ENCODE measurements at regions not wholly inside any gene's neighbourhood (a gene's known extent, or its start where the extent isn't known, plus 50 kb on each side); places are given as distances from the start of the nearest gene placed in this dataset.

- DNase-seq (ENCODE audit: low spot score): no peak
Observed at GRCh38 chrX:805103-805670, 174.6 kb downstream of the SHOX start.

DNA sequence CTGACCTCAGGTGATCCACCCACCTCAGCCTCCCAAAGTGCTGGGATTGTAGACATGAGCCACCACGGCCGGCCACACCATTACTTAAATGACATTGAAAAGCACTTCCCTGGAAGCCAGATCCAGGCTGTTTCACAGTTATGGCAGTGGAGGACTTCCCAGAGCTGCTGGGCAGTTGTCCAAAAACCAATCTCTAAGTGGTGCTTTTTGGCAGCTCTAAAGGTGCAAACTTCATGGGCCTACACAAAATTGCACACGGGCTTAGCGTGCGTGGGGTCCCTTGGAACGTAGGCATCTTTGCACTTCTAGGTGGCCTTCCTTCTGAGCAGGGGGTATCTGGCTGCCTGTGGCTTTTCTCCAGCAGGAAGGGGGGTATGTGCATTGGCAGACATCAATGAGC lies 172.3 kb downstream of the SHOX start:
- DNase-seq (ENCODE audit: low spot score): peak; percentile 25

DNA sequence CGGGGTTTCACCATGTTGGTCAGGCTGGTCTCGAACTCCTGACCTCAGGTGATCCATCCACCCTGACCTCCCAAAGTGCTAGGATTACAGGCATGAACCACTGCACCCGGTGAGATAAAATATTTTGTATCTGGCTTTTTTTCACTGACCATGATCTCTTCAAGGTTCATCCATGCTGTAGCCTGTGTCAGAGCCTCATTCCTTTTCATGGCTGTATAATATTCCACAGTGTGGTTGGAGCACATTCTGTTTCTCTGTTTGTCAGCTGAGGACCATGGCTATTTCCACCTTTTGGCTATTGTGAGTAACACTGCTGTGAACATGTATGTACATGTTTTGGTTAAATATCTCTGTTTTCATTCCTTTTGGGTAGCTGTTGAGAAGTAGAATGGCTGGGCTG lies 169.2 kb downstream of the SHOX start:
- DNase-seq (ENCODE audit: low spot score): no peak

DNA sequence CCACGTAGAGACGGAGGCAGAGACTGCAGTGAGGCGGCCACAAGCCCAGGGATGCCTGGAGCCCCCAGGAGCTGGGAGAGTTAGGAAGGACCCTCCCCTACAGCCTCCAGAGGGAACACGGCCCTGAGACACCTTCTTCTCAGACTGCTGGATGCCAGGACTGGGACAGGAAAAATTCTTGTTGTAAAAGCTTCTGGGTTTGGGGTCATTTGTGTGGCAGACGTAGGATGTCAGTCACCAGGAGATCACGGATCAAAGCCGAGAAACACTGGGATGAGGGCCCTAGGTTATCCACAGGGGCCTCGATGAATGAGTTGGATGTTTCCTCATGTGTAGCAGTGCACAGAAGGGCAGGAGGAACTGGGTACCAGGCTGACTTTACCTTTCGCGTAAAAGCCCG lies 163.7 kb downstream of the SHOX start:
- no peak for DNase-seq (ENCODE audit: low spot score)

DNA sequence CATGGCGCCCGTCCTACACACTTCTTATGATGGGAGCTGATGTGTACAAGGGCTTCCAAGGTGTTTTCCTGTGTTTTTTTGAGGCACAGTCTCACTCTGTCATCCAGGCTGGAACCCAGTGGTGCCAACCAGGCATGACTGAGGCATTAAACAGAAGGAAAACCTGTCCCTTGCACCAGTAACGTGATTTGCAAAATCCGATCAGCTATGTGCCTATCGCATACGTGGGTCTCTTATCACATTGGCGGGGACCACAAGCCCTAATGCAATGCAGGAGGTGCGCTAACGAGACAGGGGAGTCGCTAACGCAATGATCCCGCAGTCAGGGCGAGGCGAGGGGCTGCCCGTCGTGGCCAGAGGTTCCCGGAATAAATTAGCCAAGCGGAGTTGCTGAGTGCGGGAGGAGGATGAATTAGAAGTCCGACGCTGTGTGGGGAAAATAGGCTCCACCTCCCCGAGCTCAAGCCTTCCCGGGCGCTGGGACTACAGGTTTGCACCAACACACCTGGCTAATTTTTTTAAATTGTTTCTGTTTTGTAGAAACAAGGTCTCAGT lies 162.7 kb downstream of the SHOX start:
- DNase-seq (ENCODE audit: low spot score): no peak

- DNase-seq (ENCODE audit: low spot score): no peak
Observed at GRCh38 chrX:791479-792034, 161.0 kb downstream of the SHOX start.

DNA sequence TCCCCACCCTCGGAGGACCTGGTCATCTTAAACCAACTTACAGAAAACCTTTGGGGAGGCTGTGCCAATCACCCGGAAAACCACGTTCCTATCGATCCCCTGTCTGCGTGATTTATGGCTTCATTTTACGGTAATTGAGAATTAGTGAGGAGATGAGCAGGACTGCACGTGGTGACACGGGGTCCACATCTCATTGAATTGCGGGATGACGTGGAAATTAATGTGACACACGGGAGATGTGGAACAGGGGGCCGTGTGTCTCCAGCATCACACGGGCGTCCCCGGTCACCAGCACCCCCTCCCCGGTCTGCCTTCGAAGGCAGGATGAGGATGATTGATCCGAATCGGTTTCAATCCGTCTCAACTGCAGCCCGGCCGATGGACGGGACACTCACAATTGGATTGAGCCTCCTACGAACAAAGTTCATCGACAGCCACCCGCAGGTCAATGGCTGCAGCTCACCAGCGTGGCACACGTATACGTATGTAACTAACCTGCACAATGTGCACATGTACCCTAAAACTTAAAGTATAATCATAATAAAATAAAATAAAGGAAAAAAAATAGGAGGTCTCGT lies 160.3 kb downstream of the SHOX start:
- no peak for DNase-seq (ENCODE audit: low spot score)

DNA sequence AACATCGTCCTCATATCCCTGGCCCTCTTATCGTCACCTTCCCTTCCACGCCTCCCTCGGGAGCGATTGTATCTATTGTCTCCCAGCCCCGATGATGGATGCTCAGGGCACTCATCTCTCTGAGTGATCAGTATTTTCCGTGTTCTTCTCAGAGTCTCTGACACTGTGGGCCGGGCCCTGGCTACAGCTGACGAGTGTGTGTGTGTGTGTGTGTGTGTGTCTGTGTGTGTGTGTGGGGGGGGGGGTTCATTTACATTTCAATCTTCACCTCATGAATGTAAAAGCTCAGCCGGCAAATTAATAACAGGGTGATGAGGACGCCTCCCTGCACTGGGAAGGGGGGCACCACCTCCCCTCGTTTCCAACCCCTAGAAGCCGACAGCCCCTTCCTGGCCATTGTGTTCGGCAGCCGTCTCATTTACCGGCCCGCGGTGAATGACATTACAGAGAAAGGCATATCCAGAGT lies 159.5 kb downstream of the SHOX start:
- DNase-seq (ENCODE audit: low spot score): no peak

- DNase-seq (ENCODE audit: low spot score): no peak
Observed at GRCh38 chrX:789096-789495, 158.5 kb downstream of the SHOX start.

DNA sequence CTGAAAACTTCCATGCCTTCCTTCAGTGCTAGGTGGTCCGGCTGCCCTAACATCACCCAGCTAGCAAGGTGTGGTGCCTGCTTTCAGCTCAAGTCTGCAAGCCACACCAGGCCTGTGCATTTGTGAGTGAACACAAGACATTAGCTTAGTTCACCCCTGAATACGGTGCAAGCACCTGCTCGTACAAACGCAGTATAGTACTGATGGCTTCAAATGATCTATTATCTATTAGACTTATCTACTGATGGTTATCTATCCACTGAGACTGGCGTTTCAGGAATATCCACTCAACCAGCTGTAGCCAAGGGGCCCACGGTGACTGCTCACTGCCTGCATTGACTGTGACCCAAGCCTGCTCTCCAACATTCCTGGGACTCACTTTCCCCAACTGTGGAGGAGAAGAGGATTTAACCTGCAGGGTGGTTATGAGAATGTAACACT lies 155.9 kb downstream of the SHOX start:
- DNase-seq (ENCODE audit: low spot score): no peak

GRCh38 chrX:784829-785228 lies 154.2 kb downstream of the SHOX start:
- DNase-seq (ENCODE audit: low spot score): no peak

DNA sequence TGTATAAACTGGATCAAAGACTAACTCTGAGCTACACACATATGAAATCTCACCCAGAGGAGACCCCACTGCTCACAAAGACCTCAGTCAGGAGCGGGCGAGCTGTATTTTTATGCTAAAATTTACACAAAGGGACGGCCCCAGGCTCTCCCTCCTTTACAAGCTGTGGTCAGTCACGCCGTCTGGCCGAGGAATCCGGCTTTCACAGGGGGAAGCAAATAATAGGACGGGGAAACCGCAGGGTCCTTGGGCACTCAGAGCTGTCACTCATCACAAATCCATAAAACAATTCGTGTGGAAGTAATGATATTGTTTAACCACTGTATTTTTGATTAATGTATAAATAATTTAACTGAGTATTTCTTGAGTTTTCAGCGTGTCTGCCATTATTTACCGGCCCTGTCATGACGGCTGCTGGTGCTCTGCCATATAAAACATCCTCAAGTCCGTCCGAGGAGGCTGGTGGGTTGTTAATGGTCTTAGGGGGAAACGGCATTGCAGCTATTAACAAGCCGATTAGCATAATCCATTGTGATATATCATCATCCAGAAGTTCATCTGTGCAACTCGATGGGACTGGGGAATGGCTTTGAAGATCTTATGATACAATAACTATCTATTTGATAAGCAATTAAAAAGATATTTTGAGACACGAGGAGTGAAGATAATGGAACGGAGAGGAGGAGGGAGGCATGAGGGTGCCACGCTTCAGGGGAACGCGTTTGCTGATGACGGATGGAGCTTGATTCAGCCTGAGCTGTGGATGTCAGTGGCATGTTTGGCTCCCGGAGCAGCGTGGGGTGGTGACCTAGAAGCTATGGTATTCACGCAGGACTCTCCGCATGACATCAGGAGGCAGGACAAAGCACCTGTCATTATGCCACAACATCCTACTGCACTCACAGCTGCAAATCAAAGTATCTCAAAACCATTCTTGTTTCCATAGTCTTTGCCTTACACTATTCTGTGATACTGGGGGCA lies 150.9 kb downstream of the SHOX start:
- DNase-seq (ENCODE audit: low spot score): no peak

DNA sequence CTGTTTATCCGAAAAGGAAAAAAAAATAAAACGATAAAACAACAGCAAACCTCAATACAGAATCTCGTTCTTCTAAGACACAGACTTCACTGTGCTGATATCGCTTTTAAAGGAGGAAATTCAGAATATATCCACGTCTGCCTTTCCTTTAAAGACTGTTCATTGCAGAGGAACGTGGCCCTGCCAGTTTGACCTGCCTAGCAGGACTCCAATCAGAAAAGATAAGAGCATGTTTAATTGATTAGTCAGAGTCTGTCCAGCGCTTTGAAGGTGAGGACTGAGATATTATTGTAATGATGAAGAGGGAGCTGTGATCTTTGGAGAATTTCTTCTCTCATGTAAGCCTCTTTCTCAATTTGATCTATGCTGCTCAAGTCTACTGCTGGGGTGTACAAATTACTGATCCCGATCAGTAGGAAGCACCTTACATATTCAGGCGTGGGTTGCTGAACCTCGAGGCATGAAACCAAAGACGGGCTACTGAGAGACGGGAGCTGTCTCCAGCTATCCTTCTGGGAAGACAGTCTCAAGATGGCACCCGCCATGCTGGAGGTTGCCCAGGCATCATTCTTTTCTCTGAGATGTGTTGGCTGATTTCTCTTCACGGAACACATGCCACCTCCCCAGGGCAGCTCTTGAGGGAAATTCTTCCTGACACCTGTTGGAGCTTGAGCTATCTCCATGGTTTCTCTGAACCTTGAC lies 146.1 kb downstream of the SHOX start:
- no peak for DNase-seq (ENCODE audit: low spot score)

DNA sequence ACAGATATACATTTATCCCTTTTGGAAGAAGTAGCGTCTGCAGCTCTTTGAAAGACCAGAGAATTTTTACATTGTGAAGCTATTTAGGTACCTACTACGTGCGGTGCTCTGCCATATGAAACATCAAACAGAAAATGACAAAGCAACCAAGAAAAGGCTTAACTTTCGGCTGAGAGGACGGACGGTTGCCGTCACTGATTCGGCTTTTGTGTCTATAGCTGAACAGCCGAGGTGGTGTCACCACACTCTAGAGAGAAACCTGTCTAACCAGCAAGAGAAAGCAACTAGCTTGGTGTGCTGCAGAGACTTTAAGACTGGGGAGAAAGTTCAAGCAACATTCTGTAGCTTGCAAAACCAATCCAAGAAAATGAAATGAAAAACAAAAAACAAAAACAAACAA lies 145.5 kb downstream of the SHOX start:
- no peak for DNase-seq (ENCODE audit: low spot score)

DNA sequence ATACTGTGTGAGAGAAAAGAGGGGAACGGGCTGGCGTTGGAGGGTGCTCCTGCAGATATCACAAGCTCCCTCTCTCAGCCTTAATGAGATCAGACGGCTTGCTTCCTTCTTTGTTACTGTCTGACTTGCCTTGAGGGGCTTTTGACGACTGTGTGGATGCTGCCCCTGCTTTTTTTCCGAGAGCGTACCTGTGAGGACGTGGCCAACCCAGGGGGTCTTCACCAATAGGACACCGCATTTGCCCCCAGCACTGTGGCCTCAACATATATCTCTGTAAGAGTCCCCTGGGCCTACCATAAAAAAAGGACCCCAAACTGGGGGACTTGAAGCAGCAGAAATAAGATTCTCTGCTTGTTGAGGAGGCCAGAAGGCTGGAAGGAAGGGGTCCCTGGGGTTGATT lies 143.9 kb downstream of the SHOX start:
- no peak for DNase-seq (ENCODE audit: low spot score)

DNA sequence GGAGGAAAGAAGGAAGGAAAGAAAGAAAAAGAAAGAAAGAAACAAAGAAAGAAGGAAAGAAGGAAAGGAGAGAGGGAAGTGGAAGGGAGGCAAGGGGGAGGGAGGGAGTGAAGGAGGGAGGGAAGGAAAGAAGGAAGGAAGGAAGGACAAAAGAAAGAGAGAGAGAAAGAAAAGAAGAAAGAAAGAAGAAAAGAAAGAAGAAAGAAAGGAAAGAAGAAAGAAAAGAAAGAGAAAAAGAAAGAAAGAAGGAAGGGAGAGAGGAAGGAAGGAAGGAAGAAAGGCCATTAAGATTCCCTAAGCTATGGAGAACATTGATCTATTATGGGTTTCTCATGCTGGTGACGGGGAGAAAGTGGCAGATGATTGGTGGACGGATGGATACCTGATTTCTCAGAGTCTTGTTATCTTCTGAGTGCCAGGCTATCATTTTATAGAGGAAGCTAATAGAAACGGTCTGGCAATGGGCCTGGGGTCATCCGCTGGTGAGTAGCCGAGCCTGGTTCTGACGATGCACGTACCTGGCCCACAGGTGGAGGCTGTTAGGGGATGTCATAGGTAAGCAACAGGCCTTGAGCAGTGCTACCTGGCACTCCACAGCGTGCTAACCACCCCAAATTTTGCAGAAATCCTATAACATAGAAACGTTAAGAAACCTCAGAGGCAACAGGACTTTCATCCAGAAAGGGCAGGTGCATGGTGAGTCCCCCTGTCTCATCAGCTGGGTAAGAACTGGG lies 142.9 kb downstream of the SHOX start:
- no peak for DNase-seq (ENCODE audit: low spot score)

DNA sequence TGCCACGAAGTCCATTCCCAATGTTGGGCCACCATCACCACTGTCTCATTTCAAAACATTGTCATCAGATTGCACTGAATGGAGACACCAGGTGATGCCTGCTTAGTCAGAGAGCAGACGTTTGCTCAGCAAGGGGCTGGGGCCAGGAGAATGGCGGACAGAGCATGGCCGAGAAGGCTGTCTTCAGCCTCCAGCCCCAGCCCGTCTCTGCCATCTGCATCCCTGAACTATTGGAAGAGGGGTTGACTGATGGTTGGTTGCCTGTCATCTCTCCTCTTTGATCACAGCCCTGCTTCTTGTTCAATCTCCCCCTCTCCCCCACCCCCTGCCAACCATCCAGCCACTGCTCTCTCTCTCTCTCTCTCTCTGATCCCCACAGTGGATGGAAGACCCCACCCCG lies 140.9 kb downstream of the SHOX start:
- DNase-seq (ENCODE audit: low spot score): no peak

- no peak for DNase-seq (ENCODE audit: low spot score)
Observed at GRCh38 chrX:769796-770195, 139.2 kb downstream of the SHOX start.

DNA sequence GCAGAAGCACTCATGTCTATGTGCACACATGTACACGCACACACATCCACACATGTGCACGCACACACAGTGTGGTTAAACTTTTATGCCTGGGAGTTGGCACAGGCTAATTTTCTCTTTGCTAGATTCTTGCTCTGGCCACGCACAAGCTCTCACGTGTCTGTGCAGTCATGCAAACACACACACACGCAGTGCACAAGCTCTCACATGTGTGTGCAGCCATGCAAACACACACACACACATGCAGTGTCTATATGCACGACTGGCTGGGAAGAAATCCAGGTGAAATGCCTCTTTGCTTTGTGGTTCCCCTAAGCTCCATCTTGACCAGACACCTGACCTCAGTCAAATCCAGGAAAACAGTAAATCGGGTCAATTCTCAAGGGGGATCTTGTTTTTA lies 138.0 kb downstream of the SHOX start:
- DNase-seq (ENCODE audit: low spot score): no peak

DNA sequence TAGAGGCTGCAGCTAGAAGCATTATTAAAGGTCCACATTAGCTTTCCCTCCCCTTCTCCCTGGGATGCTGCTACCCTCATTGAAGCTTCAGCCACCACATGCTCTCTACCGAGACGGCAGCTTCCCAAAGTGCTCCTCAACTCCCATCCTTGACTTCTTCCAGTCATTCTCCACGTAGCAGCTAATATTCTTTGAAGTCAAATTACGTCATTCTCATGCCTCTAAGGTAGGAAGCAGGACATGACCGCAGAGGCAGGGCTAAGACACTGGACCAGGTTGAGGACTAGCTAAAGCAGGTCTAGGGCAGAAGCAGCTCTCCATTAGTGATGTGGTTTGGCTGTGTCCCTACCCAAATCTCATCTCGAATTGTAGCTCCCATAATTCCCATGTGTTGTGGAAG lies 128.3 kb downstream of the SHOX start:
- no peak for DNase-seq (ENCODE audit: low spot score)

DNA sequence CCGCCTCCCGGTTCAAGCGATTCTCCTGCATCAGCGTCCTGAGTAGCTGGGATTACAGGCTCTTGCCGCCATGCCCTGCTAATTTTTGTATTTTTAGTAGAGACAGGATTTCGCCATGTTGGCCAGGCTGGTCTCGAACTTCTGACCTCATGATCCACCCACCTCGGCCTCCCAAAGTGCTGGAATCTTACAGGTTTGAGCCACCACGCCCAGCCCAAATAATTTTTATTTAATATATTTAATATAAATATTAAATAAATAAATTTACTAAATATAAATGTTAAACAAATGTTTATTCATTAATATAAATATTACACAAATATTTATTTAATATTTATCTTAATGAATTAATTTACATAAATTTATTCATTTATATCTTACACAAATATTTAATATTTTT lies 120.2 kb downstream of the SHOX start:
- no peak for DNase-seq (ENCODE audit: low spot score)
